NCI-H2107 treated with DMSO at 0.1 percent for 48 hours (cell line): ENCODE measurements at regions not wholly inside any gene's neighbourhood (a gene's known extent, or its start where the extent isn't known, plus 50 kb on each side); places are given as distances from the start of the nearest gene placed in this dataset.

Experiments used
- DNase-seq: peaks from one replicate; lab custom pipeline; 2025; ENCODE audit not compliant: unreplicated experiment; lab: John Stamatoyannopoulos, UW

- DNase-seq = no peak
Observed at GRCh38 chr18:64275593-64276300, 126.9 kb upstream of the LINC00305 start.

DNA sequence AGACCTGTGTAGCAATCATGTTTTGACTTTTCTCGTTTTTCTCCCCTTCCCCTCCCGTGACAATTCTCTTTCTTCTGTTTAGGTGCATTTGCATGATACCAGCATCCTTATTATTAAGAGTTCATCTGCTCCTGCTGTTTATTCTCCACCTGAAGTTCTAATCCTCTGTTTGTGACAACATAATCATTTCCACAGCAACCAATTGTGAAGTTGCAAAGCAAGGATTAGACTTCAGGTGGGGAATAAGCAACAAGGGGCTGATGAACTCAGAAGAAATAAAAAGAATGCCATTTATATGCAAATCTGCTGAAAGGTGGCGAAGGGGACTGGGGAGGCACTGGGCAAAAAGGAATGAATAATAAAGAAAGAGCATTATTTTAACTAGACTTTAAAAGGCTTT, 124.8 kb upstream of the LINC00305 start:
- DNase-seq = no peak

DNA sequence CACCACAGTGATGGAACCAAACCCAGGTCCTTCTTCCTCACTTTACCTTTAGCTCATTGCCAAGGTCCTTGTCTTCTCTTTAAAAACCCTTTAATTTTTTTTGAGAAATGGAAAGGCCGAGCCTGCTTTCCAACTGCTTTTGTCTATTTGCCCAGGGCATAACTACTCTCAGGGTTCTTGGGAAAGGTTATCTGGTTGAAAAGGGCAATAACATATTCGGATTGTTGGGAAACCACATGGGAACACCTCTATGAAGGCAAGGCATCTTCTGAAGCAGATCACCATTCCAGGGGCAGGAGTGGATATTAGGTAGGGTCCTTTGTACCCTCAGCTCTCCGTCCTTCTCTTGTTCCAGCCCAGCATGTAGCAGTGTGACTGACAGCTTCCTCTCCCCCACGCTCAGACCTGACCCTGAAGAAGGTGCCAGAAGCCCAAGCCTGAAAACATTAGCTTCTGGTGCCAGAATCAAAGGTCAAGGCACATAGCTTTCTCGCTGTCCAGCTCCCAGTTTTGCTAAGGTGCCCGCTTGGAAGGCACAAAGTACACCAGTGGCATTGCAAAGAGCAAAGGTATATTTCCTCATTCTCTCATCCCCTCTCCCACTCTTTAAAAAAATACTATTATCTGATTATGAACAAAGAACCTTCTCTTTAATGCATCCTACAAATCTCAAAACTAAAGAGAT, 123.2 kb upstream of the LINC00305 start:
- DNase-seq = no peak

DNA sequence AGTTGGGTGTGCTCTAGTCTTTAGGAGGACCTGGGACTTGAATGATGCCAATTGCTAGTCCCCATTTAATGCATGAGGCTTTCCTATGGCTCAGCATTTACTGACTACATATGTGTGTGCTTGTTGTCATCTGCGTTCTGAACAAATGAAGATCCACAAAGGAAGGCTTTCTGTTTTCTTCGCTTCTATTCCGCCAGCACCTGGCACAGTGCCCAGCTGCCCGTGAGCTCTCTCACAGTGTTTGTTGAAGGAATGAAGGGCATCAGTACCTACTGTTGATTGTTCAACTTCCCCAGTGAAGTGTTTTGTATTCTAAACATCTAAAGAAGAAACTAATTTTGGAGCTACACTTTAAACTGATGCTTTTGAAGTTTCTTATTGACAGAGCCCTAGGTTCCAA, 122.4 kb upstream of the LINC00305 start:
- peak; percentile 36 for DNase-seq

GRCh38 chr18:64270608-64271007, 121.7 kb upstream of the LINC00305 start:
- DNase-seq = no peak

- no peak for DNase-seq
Observed at GRCh38 chr18:64270121-64270520, 121.2 kb upstream of the LINC00305 start.

DNA sequence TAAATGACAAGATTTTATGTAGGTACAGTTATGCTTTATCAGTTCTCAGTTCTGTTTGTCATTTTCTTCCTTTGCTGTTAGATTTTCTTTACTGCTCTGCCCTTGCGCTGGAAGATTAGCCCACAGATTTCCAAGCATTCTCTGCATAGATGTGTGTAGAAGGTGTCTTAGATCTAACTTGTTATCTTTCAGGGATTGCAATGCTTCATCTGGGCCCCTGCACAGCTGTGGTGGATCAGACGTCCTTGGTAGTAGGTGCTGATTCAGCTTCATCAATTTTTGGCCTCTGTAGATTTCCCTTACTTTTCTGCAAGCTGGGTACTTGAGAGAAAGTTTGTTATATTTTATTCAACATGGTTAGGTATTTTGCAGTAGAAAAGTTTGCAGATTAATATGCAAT, 115.3 kb upstream of the LINC00305 start:
- DNase-seq = no peak

GRCh38 chr18:64260810-64261209, 111.9 kb upstream of the LINC00305 start:
- no peak for DNase-seq

GRCh38 chr18:64259871-64260270, 111.0 kb upstream of the LINC00305 start:
- DNase-seq = no peak

GRCh38 chr18:64258111-64258650, 109.3 kb upstream of the LINC00305 start:
- no peak for DNase-seq

DNA sequence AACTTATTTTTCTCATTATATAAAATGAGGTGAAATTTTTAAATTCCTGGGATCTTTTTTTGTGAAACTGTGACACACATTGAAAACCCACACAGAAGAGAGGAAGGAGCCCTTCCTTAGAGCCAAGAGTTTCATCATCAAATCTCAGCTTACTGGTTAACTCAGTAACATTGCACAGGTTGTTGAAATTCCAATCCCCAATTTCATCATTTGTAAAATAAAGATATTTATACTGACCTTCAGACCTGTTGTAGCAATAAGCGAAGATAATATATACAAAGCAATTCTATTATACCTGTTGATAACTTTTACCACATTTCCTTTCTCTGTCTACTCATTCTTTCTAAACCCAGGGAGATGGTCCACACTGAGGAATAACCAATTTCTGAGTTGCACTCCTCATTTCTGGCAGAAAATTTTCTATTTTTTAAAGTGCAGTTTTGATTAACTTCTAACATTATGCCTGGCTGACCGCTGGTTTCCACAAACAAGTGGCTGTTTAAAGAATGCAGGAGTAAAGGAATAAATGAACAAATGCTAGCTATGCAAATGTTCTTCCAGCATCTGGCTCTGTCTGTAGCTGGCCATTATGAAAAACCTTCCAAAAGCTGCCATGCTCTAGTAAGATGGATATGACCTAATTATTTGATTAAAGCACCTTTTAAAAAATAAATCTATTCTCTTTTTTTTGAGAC, 105.7 kb upstream of the LINC00305 start:
- DNase-seq = no peak

- DNase-seq = no peak
Observed at GRCh38 chr18:64253873-64254272, 105.0 kb upstream of the LINC00305 start.

GRCh38 chr18:64253222-64253621, 104.3 kb upstream of the LINC00305 start:
- DNase-seq = no peak

- no peak for DNase-seq
Observed at GRCh38 chr18:64248836-64249235, 99.9 kb upstream of the LINC00305 start.

DNA sequence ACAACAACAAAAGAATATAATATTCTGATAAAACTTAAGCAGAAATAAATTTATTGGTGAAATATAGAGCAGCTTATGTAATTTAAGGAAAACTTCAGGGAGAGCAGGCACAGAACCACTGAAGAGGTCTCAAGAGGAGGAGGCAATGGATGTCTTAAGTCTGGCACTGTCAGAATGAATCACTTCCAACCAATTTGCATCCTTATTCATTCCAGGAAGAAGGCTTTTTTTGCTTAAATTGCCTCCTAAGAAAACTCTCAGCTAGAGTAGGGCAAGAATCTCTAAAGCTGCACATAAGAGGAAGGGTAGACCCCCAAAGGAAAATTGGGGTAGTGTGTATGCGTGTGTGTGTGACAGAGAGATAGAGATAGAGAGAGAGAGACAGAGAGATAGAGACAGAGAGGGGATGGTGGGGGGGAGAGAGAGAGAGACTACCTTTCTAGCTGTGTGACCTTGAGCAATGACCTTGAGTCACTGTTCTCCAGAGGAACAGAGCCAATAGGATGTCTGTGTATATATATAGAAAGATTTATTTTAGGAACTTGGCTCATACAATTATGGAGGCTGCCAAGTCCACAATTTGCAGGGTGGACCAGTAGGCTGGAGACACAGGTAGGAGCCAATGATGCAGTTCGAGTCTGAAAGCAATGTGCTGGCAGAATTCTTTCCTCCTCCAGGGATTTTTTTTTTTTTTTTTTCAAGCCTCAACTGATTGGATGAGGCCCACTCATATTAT, 96.4 kb upstream of the LINC00305 start:
- no peak for DNase-seq

- no peak for DNase-seq
Observed at GRCh38 chr18:64244571-64244970, 95.7 kb upstream of the LINC00305 start.

- DNase-seq = no peak
Observed at GRCh38 chr18:64240316-64240715, 91.4 kb upstream of the LINC00305 start.

GRCh38 chr18:64238076-64238475, 89.2 kb upstream of the LINC00305 start:
- no peak for DNase-seq

GRCh38 chr18:64234321-64234720, 85.4 kb upstream of the LINC00305 start:
- no peak for DNase-seq

GRCh38 chr18:64233851-64234250, 85.0 kb upstream of the LINC00305 start:
- DNase-seq = no peak

DNA sequence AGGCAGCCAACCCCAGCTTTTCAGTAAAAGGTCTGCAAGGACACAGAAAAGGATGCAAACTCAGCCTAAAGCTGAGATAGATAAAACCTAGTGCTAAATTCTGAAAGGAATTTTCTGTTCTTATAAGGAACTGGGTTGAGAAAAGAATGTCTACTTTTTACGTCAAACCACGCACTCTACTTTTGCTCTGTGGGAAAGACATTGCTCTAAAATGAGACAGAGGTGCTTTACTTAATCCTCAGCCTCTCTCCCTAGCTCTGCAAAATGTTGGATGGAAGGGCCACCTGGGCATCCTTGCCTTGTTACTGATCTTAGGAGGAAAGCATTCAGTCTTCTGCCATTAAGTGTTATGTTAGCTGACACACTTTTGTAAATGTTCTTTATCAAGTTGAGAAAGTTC, 72.1 kb upstream of the LINC00305 start:
- no peak for DNase-seq
